HepG2 (cell line): ENCODE measurements at regions not wholly inside any gene's neighbourhood (a gene's known extent, or its start where the extent isn't known, plus 50 kb on each side); places are given as distances from the start of the nearest gene placed in this dataset.

Experiments
- ATAC-seq: fragments of 200-7000 bp; cut with Tn5 transposase; 3 replicates; pipeline ENCODE4 v1.9.1; 2020; ENCODE audit warnings: mild to moderate bottlenecking, moderate library complexity
- BruUV-seq: library from RNA; stranded (reverse); fragments of 400-500 nt; replicated peaks from 2 replicates; lab custom pipeline; 2021; lab: Mats Ljungman, UMichigan
- CTCF ChIA-PET: fragments of 300-600 bp; formaldehyde crosslinking; extraction: SDS; loops from one replicate; lab custom pipeline; 2021; ENCODE audit warnings: low total read pairs, inconsistent platforms, low intra/inter-chr PET ratio; lab: Yijun Ruan, JAX
- POLR2A ChIA-PET: fragments of 350-600 bp; sonication (Branson Sonifier 250); formaldehyde crosslinking; loops from one replicate; lab custom pipeline; 2020; ENCODE audit warnings: antibody characterized with exemption, inconsistent platforms; lab: Yijun Ruan, JAX
- DNase-seq: peaks from one replicate; pipeline ENCODE4 v3.0.0-alpha.2; 2015; ENCODE audit warnings: low spot score
- FAIRE-seq: peaks from 3 replicates; lab custom pipeline; 2011; peaks lifted over from hg19 to GRCh38; lab: Jason Lieb, UNC
- H2AFZ ChIP-seq: one replicate; pipeline ENCODE4 v1.6.1; 2011; ENCODE audit warnings: low read length, inconsistent platforms
- H3K27ac ChIP-seq: fragments of 300-600 bp; 3 replicates; pipeline ENCODE4 v1.8.0; 2011; ENCODE audit warnings: mixed run types, mild to moderate bottlenecking, mixed read lengths, low read length, inconsistent platforms; ENCODE audit not compliant: insufficient read depth; ENCODE audit errors: extremely low read length
- H3K27me3 ChIP-seq, 2 experiments: fragments of 200-600 bp in 1 of 2; 2 replicates in 1 of 2; 3 replicates in 1 of 2; pipeline versions ENCODE4 v1.6.0 to v1.8.0; 2011; ENCODE audit warnings: low read length in 2 of 2, mild to moderate bottlenecking in 2 of 2, moderate library complexity in 2 of 2, inconsistent platforms in 1 of 2; ENCODE audit not compliant: insufficient read depth in 2 of 2, control insufficient read depth in 1 of 2
- H3K36me3 ChIP-seq, 2 experiments: fragments of 200-600 bp in 1 of 2; replicated peaks in 1 of 2; 2 replicates in 1 of 2; 3 replicates in 1 of 2; pipeline versions ENCODE4 v1.5.1 to v1.8.0; 2011; ENCODE audit warnings: low read length in 2 of 2, inconsistent platforms in 1 of 2; ENCODE audit not compliant: insufficient read depth in 2 of 2, control insufficient read depth in 1 of 2
- H3K4me1 ChIP-seq: 2 replicates; pipeline ENCODE4 v1.5.1; 2012; ENCODE audit warnings: low read length, inconsistent platforms; ENCODE audit not compliant: insufficient read depth
- H3K4me2 ChIP-seq: 2 replicates; pipeline ENCODE4 v1.6.0; 2011; ENCODE audit warnings: low read depth, low read length, inconsistent platforms
- H3K4me3 ChIP-seq, 3 experiments: fragments of 200-600 bp in 1 of 3; sonication (generic), shearing (Covaris generic) in 1 of 3; replicated peaks in 1 of 3; 2 replicates each; pipeline ENCODE4 v1.5.1; 2011 to 2016; ENCODE audit warnings: low read length in 3 of 3, inconsistent platforms in 2 of 3, low read depth in 2 of 3, mild to moderate bottlenecking in 2 of 3, control low read depth in 1 of 3, mixed read lengths in 1 of 3; ENCODE audit not compliant: insufficient read depth in 1 of 3
- H3K79me2 ChIP-seq: one replicate; pipeline ENCODE4 v1.6.1; 2011; ENCODE audit warnings: low read length, inconsistent platforms; ENCODE audit not compliant: insufficient read depth
- H3K9ac ChIP-seq: 2 replicates; pipeline ENCODE4 v1.6.0; 2011; ENCODE audit warnings: mild to moderate bottlenecking, low read depth, low read length, inconsistent platforms; ENCODE audit not compliant: insufficient read depth
- H3K9me3 ChIP-seq: 2 replicates; pipeline ENCODE4 v1.5.1; 2012; ENCODE audit warnings: mild to moderate bottlenecking, low read length
- H4K20me1 ChIP-seq: 2 replicates; pipeline ENCODE4 v1.6.0; 2011; ENCODE audit warnings: inconsistent platforms, mild to moderate bottlenecking, low read length, moderate library complexity; ENCODE audit not compliant: insufficient read depth
- ATF7 ChIP-seq, 2 experiments: fragments of 450-650 bp in 1 of 2; sonication (generic) in 1 of 2; formaldehyde crosslinking in 1 of 2; IDR thresholded peaks; 2 replicates each; pipeline versions ENCODE4 v1.4.0 to v1.6.1; 2016 to 2020; ENCODE audit warnings: antibody characterized with exemption in 1 of 2, mild to moderate bottlenecking in 1 of 2, missing genetic modification reagents in 1 of 2
- BRCA1 ChIP-seq: sonication (generic); formaldehyde crosslinking; IDR thresholded peaks from 2 replicates; pipeline ENCODE4 v1.4.0; 2020; ENCODE audit warnings: missing genetic modification reagents
- CENPX ChIP-seq: sonication (generic); formaldehyde crosslinking; IDR thresholded peaks from 2 replicates; pipeline ENCODE4 v1.9.0; 2021; ENCODE audit warnings: mild to moderate bottlenecking, missing genetic modification reagents, moderate library complexity
- ETV6 ChIP-seq: sonication (generic); formaldehyde crosslinking; conservative IDR thresholded peaks from 2 replicates; pipeline ENCODE4 v1.4.0; 2020; ENCODE audit warnings: missing genetic modification reagents
- HNRNPUL1 ChIP-seq: fragments of 200-400 bp; formaldehyde crosslinking; IDR thresholded peaks from 2 replicates; pipeline ENCODE4 v1.6.1; 2017; ENCODE audit warnings: low read depth, mild to moderate bottlenecking, low read length, moderate library complexity
- IRF2 ChIP-seq: IDR thresholded peaks from 2 replicates; pipeline ENCODE4 v1.6.1; 2018; ENCODE audit warnings: missing genetic modification reagents, missing compliant biosample characterization
- KAT8 ChIP-seq: IDR thresholded peaks from 2 replicates; pipeline ENCODE4 v1.6.1; 2016; ENCODE audit warnings: missing genetic modification reagents, missing compliant biosample characterization
- KLF16 ChIP-seq, 2 experiments: sonication (generic) in 1 of 2; formaldehyde crosslinking in 1 of 2; IDR thresholded peaks; 2 replicates each; pipeline versions ENCODE4 v1.6.1 to v1.8.0; 2016 to 2023; ENCODE audit warnings: missing genetic modification reagents in 2 of 2, missing compliant biosample characterization in 1 of 2
- NBN ChIP-seq: fragments of 450-650 bp; conservative IDR thresholded peaks from 2 replicates; pipeline ENCODE4 v1.6.1; 2017
- PRMT3 ChIP-seq: sonication (generic); formaldehyde crosslinking; IDR thresholded peaks from 2 replicates; pipeline ENCODE4 v1.8.1; 2022; ENCODE audit warnings: low read depth, mild to moderate bottlenecking, moderate library complexity, missing genetic modification reagents, borderline replicate concordance
- RXRB ChIP-seq: IDR thresholded peaks from 2 replicates; pipeline ENCODE4 v1.6.1; 2016; ENCODE audit warnings: borderline replicate concordance, missing genetic modification reagents, missing compliant biosample characterization
- SMARCC2 ChIP-seq: fragments of 450-650 bp; IDR thresholded peaks from 2 replicates; pipeline ENCODE4 v1.6.1; 2017; ENCODE audit warnings: antibody characterized with exemption, mild to moderate bottlenecking
- ZNF124 ChIP-seq: sonication (generic); formaldehyde crosslinking; IDR thresholded peaks from 2 replicates; pipeline ENCODE4 v1.4.0; 2020; ENCODE audit warnings: missing genetic modification reagents
- ZNF264 ChIP-seq: sonication (generic); formaldehyde crosslinking; IDR thresholded peaks from 2 replicates; pipeline ENCODE4 v1.4.0; 2020; ENCODE audit warnings: missing genetic modification reagents
- ZNF292 ChIP-seq: sonication (generic); formaldehyde crosslinking; IDR thresholded peaks from 2 replicates; pipeline ENCODE4 v1.8.1; 2022; ENCODE audit warnings: mild to moderate bottlenecking, low read depth, missing genetic modification reagents, borderline replicate concordance
- WGBS: methylation state at CpG from one replicate; pipeline ENCODE4 v1.1.6; 2017; ENCODE audit warnings: low lambda C conversion rate; 5-methylcytosine and 5-hydroxymethylcytosine counted together
- in situ Hi-C: cut with HindIII; loops from 2 replicates; pipeline ENCODE4 v1.10.0; 2017; ENCODE audit warnings: low pct_unique_long_range_greater_than_20kb; ENCODE audit not compliant: extremely low pct_ligation_motif_present
- intact Hi-C: fragments of 100-400 bp; cut with micrococcal nuclease; formaldehyde crosslinking; loops from one replicate; pipeline ENCODE4 v1.10.0; 2022; ENCODE audit not compliant: unreplicated experiment
- TF ChIP-seq, protein P1 (sequence below): sonication (generic); formaldehyde crosslinking; IDR thresholded peaks from 2 replicates; pipeline ENCODE4 v1.4.0; 2020; ENCODE audit warnings: missing genetic modification reagents
- TF ChIP-seq, protein P2 (sequence below): sonication (generic); formaldehyde crosslinking; IDR thresholded peaks from 2 replicates; pipeline ENCODE4 v1.5.0; 2020; ENCODE audit warnings: missing genetic modification reagents

DNA sequence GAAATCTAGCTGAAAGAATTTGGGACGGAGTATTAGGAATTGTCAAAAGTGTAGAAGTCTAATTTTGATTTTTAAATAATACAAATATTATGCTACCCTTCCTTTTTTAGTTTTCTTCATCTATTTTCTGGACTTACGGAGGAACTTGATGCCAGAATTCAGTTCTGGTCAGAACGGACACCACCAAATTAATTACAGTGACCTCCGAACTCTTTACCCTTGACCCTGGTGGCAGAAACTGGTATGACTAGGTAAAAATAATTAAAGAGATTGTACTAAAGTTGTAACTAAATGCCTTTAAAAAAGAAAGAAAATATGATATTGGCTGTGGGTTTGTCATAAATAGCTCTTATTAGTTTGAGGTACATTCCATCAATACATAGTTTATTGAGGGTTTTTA, 751.1 kb upstream of the MAP3K7 start:
- FAIRE-seq, result no peak
- H3K79me2 ChIP-seq, result no peaks in the 10 kb centered on the region
- H3K9me3 ChIP-seq, result no peaks in the 10 kb centered on the region
- intact Hi-C loops, result no loop called here
- H3K27me3 ChIP-seq, result no peaks in the 10 kb centered on the region
- in situ Hi-C loops, result no loop called here
- DNase-seq, result no peak
- WGBS, result 5% methylated on average over 4 of the region's 4 CpGs
- no peak overlapping the region for H3K4me3 ChIP-seq
- H3K4me1 ChIP-seq, result no peaks in the 10 kb centered on the region
- no peak for TF ChIP-seq ATF7 (IDR thresholded peaks at IDR 0.05)
- no peak for TF ChIP-seq ATF7 (CRISPR knock-in tag; IDR thresholded peaks at IDR 0.05)
- no peak for TF ChIP-seq ZNF124 (CRISPR knock-in tag)
- no peak for TF ChIP-seq KAT8 (CRISPR knock-in tag)
- no peak for TF ChIP-seq CENPX (CRISPR knock-in tag)
- TF ChIP-seq SMARCC2, result no peak
- TF ChIP-seq, protein P1, sequence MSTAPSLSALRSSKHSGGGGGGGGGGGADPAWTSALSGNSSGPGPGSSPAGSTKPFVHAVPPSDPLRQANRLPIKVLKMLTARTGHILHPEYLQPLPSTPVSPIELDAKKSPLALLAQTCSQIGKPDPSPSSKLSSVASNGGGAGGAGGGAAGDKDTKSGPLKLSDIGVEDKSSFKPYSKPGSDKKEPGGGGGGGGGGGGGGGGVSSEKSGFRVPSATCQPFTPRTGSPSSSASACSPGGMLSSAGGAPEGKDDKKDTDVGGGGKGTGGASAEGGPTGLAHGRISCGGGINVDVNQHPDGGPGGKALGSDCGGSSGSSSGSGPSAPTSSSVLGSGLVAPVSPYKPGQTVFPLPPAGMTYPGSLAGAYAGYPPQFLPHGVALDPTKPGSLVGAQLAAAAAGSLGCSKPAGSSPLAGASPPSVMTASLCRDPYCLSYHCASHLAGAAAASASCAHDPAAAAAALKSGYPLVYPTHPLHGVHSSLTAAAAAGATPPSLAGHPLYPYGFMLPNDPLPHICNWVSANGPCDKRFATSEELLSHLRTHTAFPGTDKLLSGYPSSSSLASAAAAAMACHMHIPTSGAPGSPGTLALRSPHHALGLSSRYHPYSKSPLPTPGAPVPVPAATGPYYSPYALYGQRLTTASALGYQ (CRISPR knock-in tag), result no peak
- no peak for TF ChIP-seq HNRNPUL1
- TF ChIP-seq BRCA1 (CRISPR knock-in tag), result no peak
- TF ChIP-seq KLF16 (CRISPR knock-in tag; IDR thresholded peaks at IDR 0.05), result no peak
- no peak for TF ChIP-seq ZNF264 (CRISPR knock-in tag)
- no peak for TF ChIP-seq PRMT3 (CRISPR knock-in tag)
- TF ChIP-seq, protein P2, sequence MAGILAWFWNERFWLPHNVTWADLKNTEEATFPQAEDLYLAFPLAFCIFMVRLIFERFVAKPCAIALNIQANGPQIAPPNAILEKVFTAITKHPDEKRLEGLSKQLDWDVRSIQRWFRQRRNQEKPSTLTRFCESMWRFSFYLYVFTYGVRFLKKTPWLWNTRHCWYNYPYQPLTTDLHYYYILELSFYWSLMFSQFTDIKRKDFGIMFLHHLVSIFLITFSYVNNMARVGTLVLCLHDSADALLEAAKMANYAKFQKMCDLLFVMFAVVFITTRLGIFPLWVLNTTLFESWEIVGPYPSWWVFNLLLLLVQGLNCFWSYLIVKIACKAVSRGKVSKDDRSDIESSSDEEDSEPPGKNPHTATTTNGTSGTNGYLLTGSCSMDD (CRISPR knock-in tag), result no peak
- TF ChIP-seq RXRB (CRISPR knock-in tag), result no peak
- TF ChIP-seq ETV6, result no peak
- no peak for TF ChIP-seq NBN
- no peak for TF ChIP-seq ZNF292 (CRISPR knock-in tag)
- no peak for TF ChIP-seq IRF2 (CRISPR knock-in tag)
- POLR2A ChIA-PET, result no interaction called here
- no peak overlapping the region for H2AFZ ChIP-seq
- BruUV-seq, result no TSS peak
- ATAC-seq, result no peak
- no peaks in the 10 kb centered on the region for H3K36me3 ChIP-seq
- H3K27ac ChIP-seq, result no peak overlapping the region
- H4K20me1 ChIP-seq, result no peaks in the 10 kb centered on the region
- H3K9ac ChIP-seq, result no peak overlapping the region
- CTCF ChIA-PET, result no interaction called here
- no peak overlapping the region for H3K4me2 ChIP-seq
